GM12873 (cell line): ENCODE measurements at regions not wholly inside any gene's neighbourhood (a gene's known extent, or its start where the extent isn't known, plus 50 kb on each side); places are given as distances from the start of the nearest gene placed in this dataset.
A peak's percentile ranks its signal among the peaks of the same experiment; 100 is the strongest.

Experiments
- TF ChIP-seq, protein P1 (sequence below): IDR thresholded peaks from 2 replicates; pipeline ENCODE4 v1.5.1; 2012; ENCODE audit warnings: low read depth, mild to moderate bottlenecking, moderate library complexity, low read length, control low read depth; ENCODE audit not compliant: insufficient read depth; ENCODE audit errors: missing control alignments

DNA sequence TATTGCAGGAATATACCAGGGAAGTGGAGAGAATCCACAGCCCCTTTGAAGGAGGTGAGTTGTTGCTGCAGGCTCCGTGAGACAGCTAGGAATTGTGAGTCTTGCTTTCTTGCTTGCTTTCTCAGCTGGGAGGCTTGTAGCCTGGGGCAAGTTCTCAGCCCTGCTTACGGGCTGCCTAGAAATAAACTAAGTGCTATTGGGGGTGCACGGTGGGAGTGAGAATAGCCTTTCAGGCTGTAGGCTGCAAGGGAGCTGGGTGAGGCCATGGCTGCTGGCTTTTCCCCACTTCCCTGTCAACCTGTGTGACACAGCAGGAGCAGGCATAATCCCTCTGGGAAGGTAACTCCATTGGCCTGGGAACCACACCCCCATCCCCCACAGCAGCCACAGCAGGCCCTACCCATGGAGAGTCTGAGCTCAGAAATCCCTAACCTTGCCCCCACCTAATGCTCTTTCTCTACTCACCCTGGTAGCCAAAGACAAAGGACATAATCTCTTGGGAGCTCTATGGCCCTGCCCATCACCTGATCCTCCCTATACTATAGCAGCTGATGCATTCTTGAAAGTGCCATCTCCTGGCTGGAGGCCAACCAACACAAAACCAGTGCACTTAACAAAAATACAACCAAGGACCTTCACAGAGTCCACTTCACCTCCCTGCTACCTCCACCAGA, 113.0 kb downstream of the MMRN1 start:
- TF ChIP-seq, protein P1, sequence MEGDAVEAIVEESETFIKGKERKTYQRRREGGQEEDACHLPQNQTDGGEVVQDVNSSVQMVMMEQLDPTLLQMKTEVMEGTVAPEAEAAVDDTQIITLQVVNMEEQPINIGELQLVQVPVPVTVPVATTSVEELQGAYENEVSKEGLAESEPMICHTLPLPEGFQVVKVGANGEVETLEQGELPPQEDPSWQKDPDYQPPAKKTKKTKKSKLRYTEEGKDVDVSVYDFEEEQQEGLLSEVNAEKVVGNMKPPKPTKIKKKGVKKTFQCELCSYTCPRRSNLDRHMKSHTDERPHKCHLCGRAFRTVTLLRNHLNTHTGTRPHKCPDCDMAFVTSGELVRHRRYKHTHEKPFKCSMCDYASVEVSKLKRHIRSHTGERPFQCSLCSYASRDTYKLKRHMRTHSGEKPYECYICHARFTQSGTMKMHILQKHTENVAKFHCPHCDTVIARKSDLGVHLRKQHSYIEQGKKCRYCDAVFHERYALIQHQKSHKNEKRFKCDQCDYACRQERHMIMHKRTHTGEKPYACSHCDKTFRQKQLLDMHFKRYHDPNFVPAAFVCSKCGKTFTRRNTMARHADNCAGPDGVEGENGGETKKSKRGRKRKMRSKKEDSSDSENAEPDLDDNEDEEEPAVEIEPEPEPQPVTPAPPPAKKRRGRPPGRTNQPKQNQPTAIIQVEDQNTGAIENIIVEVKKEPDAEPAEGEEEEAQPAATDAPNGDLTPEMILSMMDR: no peak

DNA sequence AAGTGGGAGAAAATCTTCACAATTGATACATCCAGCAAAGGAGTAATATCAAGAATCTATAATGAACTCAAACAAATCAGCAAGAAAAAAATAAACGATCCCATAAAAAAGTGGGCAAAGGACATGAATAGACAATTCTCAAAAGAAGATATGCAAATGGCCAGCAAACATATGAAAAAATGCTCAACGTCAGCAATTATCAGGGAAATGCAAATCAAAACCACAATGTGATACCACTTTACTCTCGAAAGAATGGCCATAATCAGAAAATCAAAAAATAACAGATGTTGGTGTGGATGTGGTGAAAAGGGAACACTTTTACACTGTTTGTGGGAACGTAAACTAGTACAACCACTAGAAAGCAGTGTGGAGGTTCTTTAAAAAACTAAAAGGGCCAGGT, 114.3 kb upstream of the CCSER1 start:
- TF ChIP-seq, protein P1: no peak

DNA sequence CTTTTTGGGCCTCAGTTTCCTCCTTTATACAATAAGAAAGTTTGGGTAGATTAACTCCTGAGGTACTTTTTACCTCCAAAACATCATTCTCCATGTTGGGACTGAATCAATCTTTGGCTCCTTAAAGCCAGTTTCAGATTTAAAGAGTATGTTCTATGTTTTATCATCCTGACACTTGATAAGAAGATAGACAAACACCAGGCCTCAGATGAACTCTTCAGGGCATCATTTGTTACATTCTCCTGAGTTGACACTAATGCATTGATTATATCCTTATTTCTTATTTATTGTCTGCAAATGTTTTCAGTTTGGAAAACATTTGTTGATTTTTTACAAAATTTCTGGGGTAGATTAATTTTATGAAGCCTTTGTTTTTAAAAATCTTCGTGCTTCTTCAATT, 102.7 kb upstream of the CCSER1 start:
- TF ChIP-seq, protein P1: no peak

DNA sequence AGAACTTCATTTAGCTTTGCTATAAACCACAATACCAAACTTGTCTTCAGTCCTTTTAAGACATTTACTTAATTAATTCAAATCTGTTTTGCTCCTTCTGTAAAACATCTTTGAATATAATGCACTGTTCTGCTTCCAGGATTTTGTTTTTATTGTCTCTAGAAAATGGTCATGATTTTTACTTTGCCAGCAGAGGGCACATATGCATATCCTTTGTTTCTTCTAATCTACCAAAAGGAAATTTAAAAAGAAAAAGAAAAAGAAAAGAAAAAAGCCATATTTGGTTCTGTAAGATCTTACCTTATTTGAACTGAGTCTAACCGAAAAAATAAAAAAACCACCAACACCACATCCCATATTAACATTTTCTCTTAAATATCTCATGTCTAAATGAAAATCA, 101.9 kb upstream of the CCSER1 start:
- TF ChIP-seq, protein P1: peak; percentile 12

DNA sequence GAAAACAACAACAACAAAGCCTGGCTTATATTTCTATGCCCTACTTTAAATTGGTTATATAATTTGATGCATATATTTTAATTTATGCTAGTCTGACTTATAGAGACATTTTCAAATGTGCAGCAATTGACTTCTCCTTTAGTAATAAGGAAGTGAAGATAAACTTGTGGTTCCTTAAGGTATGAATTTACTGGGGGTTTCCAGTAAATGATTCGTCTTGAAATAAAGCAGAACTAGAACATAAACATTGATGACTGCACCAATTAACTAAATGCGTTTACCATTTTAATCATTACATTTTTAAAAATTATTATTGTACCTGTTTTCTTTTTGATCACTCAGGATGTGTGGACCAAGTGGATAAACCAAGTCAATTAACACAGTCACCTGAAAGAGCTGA, 99.6 kb upstream of the CCSER1 start:
- TF ChIP-seq, protein P1: no peak

DNA sequence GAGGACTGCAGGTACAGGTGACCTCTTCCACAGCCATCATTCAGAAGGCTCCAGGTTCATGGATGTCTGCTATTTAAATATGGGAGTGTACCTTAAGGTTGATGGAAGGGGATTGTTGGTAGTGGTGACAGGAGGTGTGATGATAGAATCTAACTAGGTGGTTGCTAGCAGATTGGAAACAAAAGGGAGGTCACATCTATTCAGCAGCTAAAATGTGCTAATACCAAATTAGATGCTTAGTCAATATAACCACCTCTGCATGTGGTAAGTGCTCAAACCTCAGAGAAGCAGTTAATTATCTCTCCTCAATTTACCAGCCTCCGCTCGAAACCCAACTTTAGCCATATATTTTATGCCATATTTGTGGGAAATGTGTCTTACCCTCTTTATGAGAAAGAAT, 98.7 kb upstream of the CCSER1 start:
- TF ChIP-seq, protein P1: no peak

DNA sequence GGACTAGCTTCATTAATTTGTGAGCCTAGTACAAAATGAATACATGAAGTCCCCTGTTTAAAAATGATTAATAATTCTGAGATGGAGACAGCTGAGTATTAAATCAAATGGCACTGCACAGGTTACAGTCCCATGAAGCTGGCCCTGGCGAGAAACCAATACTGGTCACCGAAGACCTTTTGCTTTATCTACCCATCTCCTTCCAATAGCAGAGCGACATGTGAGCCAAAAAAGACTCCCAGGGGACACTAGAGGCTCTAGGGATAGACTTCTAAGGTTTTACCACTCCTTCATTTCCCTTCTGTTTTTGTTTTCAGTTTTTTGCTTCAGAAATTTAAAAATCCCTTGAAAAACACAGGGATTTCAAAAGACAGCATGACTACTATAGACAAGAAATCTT, 97.0 kb upstream of the CCSER1 start:
- TF ChIP-seq, protein P1: no peak
